Kidney capillary endothelial cell (primary cell): ENCODE measurements at regions not wholly inside any gene's neighbourhood (a gene's known extent, or its start where the extent isn't known, plus 50 kb on each side); places are given as distances from the start of the nearest gene placed in this dataset.

Source experiments
- DNase-seq: peaks from one replicate; pipeline ENCODE4 v3.0.0-alpha.2; 2018; ENCODE audit warnings: low spot score

DNA sequence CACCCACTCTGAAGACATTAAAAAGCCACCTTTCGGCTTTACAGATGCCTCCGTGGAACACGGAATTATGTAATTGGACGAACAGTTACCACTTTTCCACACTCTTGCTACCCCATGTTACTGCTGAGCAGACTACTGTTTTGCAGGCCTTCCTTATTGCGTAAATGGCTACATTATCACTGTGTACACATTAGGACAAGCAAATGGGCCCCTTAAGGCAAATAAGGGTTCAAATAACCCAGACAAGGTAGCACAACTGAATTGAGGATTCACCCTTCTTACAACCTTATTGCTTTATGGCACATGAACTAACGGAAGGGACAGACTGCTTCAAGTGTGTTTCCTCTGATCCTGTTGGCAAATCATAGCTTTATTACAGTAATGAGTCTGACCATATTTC, 832.2 kb upstream of the FANCL start:
- no peak for DNase-seq

DNA sequence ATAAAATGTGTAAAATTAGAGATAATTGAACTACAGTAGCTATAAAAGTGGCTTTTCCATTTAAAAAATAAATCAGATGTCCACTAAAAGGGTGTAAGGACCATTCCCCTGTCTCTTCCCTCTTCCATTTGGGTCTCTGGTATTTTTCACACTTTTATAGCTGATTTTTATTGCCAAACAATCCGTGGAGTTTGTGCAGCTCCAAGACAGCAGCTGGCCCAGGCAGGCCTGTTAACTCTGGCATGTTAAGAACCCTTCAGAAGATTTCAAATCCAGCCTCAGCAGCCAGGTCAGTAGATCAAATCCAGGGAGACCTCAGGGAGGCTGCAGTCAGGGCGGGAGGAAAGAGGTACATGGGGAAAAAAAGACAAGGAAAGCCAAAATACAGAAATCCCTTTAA, 827.1 kb upstream of the FANCL start:
- no peak for DNase-seq

DNA sequence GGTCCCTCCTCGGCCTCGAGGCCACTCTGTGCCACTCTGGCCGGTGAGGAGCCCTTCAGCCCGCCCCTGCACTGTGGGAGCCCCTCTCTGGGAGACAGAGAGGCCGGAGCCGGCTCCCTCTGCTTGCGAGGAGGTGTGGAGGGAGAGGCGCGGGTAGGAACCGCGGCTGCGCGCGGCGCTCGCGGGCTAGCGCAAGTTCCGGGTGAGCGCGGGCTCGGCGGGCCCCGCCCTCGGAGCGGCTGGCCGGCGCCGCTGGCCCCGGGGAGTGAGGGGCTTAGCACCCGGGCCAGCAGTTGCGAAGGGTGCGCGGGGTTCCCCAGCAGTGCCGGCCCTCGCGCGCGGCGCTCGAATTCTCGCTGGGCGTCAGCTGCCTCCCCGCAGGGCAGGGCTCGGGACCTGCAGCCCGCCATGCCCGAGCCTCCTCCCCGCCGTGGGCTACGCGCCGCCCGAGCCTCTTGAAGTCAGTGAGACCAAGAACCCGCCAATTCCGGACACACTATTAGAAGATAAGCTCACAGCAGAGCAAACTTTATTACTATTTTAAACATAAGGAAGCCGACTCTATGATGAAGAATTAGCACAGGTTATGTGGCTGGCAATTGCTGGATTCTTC, 825.8 kb upstream of the FANCL start:
- no peak for DNase-seq

DNA sequence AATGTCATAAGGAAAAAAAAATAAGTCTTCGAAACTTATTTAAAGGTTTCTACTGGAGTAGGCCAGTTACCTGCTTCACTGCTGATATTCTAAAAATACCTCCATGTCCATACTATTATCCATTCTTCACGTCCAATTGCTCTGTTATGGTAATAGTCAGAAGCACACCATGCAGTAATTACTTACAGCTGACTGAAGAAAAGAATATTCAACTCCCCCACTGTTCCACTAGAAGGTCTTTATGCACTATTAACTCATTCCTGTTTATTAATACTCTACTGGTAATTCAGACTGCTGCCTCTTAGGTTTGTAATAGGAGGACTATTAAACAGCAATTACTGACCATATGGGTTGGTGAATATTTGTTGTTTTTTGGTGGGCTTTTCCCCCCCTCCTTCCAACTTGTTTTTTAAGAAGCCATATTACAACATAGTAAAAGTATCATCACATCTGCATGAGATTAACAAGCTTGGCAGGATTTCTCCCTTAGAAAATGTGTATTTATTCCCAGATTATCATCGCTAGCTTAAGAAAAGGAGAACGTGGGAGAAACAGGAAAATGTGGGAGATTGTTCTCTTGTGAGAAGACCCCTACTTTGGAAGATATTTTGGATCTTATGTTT, 806.4 kb upstream of the FANCL start:
- DNase-seq = no peak

DNA sequence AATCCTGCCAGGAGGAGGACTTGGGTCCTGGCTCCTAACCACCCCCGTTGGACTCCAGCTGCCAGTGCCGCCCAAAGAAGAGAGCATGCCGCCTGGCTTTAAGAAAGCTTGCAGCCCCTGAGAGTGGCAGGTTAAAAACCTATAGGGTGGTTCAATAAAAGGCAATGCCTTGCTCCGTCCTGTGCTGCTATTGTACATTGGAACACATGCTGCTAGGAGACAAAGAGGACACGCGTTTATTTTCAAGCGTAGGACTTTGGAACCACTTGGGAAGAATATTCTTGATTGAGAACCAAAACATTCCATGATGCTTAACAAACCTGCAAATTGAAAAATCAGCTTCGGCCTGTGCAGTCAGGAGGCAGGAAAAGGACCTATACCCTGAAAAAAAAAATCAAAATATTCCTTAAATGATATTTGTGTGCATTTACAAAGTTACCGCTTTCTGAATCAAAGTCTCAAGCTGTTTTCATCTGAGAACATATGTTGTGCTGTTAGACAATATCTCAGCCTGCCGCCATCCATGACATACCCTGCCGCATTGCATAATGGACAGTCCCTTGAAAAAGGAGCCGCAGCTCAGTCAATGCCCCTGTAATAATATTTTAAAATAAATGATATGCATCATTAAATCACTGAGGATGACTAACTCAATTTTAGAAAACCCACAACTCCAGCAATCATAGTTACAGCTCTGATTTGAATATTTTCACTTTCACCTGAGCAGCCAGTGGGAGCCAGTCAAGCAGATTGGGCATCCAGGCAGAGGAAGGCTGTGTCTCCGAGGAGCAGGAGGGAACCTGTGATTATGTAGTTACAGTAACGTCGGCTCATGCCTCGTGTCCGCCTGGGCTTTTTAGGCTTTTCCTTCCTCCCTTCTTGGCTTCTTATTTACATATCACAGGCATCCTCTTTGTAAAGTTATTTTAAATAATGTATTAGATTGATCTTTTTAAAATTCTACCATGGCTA, 805.6 kb upstream of the FANCL start:
- no peak for DNase-seq

DNA sequence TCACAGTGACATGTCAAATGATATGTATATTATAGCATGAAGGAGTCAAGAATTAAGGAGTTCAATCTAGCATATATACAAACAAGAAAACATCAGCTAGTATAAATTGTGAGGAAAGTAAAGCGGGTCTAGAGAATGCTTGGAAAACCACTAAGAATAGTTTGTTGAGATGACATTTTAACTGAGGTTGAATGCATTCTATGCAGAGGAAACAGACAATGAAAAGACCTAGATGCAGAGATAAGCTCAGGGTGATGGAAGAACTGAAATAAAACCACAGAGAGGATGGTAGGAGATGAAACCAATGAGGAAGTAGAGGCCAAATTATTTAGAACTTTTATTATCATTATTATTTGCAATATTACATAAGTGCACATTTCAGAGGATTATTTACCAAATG, 803.6 kb upstream of the FANCL start:
- DNase-seq = no peak

DNA sequence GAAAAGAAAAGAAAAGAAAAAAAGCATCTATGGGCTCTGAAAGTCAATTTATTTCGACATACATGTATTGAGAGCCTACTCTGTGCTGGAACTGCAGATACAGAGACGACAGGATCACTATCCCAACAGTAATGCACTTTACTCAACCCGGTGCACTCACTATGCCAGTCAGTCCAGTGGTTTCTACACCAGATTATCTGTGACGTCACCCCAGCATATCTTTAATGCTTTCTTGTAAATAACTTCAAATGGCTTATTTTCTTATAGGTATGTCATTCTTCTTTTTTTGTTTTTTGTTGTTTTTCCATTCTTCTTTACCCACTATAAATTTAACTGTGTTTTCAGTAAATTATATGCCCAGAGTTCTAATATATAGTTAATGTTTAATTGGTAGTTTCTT, 800.0 kb upstream of the FANCL start:
- DNase-seq = no peak

DNA sequence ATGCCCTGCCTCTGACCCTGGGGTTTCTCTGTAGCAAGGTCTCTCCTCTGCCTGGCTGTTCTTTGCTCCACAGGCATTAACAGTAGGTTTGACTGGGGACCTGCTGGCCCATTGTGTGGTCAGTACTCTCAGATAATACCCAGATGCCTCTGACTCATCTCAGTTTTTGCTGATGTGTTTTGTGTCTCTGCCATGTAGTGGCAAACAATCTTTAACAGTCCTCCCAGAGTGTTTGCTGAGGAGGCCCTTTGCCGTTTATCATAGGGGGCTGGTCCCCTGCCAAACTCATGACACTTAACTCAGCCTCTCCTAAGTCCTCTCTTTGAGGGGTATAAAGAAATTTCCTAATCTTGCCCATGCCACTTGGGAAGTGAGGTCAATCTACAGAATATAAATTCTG, 793.7 kb upstream of the FANCL start:
- no peak for DNase-seq

DNA sequence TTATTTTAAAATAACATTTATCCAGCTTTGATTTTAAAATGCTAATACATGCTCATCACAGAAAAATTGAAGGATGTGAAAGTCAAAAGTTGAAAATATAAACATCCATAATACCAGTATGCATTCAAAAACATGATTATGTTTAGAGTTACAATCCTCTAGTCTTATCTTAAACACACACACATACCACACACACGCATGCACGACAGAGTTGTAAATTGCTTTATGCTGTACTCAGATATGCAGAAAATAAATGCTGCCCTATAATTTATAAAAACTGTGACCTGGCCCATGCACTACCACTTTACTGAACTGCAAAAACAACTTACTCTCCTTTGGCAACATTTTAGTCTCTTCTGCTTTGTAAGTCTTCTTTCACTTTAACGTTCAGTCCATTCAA, 793.0 kb upstream of the FANCL start:
- DNase-seq = no peak

DNA sequence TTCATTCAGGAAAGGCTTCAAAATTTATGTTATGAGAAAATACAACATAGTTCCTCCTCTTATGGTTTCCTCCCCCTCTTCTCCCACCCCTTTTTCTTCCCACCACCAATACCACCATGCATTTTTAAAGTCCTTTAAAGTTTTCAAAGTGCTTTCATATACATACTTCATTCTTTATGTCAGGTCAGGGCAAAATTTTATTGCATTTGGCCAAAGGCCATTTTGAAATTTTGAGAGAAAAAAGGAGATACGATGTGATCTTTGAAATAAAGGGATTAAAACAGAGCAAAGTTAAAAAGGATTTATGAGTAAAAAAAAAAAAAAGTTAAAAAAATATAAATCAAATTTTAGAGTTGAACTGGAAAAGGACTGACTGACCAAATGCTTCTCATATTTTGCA, 792.5 kb upstream of the FANCL start:
- DNase-seq = no peak

DNA sequence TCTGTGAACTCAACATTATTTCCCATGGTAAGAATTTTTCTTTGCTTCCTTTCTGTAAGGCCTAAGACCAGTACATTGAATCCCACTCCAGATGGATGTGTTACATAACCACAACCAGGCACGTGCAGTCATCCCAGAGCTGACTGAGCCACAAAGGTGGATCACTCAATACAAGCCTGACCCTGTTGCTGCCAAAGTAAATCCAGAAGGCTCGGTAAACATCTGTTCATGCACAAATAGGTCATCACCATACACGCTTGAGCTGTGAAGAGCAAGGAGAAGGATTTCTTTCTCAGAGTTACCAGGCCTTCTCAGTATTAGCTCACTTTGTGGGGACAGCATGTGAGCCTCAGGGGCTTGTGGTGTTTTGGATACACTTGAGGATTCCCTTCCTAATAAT, 791.4 kb upstream of the FANCL start:
- DNase-seq = no peak

DNA sequence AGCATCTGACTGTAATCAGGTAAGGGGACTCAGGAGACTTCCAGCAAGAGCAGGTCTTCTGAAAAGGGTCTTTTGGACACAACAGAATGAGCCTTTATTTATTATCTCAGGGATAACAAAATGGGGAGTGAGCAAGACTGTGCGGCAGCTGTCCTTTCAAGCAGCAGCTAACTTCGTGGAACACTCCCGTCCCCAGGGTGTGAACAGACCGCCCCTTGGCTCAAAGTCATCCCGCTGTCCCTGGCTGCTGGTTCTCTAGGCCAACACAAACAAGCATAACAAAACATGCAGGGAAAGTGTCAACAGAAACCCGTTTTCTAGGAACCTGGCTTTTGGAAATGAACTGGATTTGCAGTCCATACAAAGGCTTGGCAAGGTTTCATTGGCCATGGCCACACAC, 787.9 kb upstream of the FANCL start:
- DNase-seq = no peak

DNA sequence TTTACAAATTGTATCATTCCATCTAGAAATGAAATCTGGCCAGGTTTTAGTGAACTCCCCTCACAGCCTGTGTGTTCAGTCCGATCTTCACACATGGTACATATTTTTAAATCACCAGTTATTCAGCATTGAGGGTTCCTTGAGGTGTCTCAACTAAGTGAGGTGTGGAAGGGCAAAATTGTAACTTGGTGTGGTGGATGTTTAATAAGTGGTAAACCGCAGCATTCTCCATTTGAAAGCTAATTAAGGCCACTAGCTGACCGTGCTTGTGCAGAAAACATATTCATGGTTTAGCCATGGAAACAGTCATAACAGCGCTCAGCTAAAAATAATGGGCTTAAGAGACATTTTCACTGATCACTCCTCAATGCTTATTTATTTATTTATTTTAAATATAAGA, 786.2 kb upstream of the FANCL start:
- DNase-seq = no peak

DNA sequence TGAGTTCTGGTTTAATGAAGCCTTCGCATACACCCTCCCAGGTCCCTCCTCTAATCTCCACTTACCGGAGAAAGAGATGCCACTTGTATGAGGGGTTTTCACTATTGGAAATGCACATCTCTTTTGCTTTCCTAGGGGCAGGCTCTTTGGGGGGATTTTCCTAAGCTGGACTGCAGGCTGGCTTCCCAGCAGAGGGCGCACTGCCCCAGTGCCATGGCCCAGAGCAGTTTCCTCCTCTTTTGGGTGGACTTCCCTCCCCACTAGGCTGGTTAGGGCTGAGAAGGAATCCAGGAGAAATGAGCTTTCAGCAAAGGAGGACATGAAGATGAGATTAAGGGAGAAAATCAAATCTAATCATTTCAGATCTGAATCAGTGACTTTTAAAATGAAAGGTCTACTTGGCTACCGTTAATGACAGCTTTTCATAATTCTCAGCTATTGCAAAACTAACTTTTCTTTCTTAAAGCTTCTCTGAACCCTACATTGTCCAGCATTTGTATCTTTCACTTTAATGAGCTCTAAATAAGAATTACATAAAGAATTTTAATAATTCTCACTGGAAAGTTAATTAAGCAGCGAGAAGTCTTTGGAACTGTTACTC, 784.1 kb upstream of the FANCL start:
- DNase-seq = peak; percentile 9

DNA sequence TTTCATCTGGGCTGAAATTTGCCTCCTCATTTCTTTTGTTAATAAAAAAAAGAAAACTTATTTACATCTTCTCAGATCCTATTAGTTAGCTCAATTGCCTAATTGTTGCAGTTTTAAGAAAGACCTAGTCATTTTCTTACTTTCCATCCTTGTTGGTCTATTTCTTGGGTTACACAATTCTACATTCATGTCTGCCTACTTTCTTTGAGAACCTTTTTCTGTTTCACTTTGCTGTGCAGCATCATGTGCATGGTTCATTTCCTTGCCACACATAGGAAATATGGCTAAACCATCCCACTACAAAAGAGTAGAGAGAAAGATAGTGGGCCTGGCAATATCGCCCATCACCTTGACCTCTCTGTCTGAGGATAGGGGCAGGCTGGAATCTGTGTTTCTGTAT, 780.7 kb upstream of the FANCL start:
- no peak for DNase-seq

DNA sequence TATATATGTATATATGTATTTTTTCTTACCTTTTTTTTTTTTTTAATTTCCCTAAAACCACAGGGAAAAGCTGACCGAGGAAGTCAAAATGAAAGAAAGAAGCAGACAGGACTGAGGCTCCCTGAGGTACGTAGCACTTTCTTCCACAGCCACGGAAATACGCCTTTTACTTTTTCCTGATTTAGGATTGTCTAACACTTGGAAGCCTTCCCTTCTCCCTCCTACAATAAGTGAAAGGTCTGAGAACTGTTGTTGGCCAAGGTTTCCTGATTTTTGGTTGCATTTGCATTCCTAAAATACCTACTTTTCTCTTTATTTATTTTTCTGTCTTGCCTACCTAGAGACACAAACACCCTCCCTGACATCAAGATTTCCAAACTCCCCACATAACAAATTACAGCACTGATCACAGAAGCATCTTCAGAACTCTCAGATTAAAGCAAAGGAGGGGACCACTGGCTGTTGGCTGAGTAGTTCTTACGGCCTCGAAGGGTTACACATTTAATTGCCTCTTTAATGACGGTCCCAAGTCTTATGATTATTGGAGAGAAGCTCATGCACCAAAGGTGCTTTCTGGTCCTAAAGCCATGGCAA, 778.5 kb upstream of the FANCL start:
- no peak for DNase-seq

DNA sequence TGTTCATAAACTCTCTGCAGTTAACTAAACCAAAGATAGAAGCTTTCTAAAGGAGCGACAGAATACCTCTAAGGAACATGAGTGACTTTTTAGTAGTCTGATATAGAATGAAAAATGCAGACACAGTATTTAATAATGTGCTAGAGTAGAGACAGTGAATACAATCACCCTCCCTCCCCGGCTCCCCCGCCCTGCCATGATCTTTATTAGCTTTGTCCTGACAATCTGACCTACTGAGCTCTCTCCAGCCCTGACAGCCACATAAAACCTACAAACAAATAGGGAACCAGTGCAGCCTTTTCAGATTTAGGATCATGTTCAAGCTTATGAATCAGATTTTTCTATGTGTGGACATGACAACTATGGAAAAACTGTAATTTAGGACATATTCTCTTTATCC, 777.6 kb upstream of the FANCL start:
- no peak for DNase-seq

DNA sequence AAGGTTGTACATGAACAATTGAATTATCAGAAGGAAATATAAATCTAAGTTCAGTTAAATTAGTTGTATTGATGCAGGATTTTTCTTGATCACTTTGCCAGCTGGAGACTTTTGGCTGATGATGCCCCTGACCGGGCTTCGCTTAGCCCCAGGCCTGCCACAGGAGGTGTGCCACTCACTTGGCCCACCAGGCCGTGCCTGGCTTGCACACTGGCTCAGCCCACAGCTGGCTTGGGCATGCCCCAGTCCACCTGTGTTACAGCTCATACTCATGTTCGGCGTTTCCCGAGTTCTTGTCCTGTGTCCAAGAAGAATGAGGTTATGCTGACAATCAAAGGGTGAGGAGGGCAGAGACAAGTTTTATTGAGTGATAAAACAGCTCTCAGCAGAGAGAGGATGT, 773.9 kb upstream of the FANCL start:
- DNase-seq = no peak

DNA sequence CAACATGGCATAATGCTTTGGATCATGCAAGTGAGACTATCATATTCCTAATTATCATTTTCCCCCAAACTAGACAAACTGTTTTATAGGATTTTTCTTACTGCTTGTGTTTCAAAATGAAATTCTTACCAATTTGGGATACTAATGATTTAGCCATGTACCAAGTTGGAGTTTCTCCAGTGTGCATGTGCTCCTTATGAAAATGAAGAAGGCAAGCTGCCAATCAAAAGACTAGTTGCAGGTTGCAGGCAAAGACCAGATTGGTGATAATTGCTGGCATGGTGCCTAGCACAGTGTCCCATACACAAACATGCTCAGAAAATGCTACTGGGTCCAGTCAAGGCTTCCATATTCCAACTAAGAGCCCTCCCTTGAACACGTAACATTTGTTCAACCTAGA, 771.8 kb upstream of the FANCL start:
- no peak for DNase-seq

DNA sequence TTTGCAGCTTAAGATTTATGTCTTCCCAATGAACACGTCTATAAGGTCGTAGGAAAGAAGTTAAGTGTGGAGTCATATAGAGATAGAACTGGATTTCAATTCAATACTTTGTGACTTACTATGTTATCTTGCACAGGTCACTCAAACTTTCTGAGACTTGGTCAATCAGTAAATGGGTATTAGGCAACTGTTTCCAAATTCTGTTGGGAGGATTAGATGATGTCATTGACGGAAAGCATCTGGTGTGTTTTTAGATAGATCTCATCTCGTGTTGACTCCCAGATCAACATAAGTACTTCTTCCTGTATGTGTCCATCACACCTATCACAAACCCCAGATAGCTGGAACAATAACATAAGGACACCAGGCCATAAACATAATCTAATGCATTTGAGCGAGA, 771.1 kb upstream of the FANCL start:
- no peak for DNase-seq

DNA sequence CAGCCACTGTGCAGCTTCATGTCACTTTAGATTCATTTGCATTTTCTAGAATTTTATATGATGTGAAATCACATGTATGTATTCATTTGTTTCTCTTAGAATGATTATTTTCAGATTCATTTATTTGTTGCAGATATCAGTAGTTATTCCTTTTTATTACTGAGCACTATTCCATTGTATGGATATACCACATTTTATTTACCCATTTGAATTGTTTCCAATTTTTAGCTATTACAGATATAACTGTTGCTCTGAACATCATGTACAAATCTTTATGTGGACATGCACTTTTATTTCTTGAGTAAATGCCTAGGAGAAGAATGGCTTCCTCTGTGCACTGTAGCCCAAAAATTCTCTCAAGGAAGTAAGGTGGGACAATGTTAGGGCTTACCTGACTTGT, 767.8 kb upstream of the FANCL start:
- no peak for DNase-seq

DNA sequence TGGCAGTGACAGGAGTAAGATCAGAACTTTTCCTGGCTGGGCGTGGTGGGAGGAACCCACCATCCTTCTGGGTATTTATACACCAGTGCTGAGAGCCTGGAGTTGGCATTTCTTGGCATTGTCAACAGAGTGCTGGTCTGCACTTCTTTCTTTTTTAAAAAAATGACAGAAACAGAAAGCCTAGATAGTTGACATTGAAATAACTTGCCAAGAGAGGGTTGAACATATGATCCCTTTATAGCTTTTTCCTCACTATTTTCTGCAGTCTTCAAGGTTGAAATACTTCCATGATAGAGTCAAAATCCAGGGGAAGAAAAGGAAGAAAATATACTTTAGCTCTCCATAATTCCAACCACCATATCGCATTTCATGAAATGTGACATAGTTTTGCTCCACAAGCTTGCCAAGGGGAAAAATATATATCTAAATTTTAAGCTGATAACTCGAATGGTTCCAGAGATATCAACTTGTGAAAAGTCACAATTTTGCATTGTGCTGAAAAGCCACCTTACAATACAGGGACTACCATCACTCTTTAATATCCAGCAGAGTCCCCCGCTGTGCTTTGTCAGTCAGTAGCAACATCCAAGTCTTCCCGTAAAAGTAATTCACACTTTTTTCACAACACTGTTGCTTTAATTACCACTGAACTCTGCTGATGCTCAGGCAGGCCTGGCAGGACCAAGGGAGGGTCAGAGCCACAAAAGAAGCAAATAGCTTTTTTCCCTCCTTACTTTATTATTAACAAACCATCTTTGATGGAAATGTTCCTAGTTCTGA, 764.9 kb upstream of the FANCL start:
- no peak for DNase-seq
